Rectal smooth muscle tissue (tissue), 1 donor: ENCODE measurements at regions not wholly inside any gene's neighbourhood (a gene's known extent, or its start where the extent isn't known, plus 50 kb on each side); places are given as distances from the start of the nearest gene placed in this dataset.

Source experiments
- H3K27ac ChIP-seq: one replicate; pipeline ENCODE4 v1.7.0; 2013; ENCODE audit warnings: low read depth, low read length, inconsistent platforms
- H3K27me3 ChIP-seq: one replicate; pipeline ENCODE4 v1.7.0; 2013; ENCODE audit warnings: low read length; ENCODE audit not compliant: control insufficient read depth, insufficient read depth
- H3K36me3 ChIP-seq: one replicate; pipeline ENCODE4 v1.7.0; 2013; ENCODE audit warnings: low read length; ENCODE audit not compliant: control insufficient read depth, insufficient read depth
- H3K4me1 ChIP-seq: one replicate; pipeline ENCODE4 v1.7.0; 2013; ENCODE audit warnings: low read length; ENCODE audit not compliant: control insufficient read depth, insufficient read depth
- H3K4me3 ChIP-seq: one replicate; pipeline ENCODE4 v1.7.0; 2013; ENCODE audit warnings: low read length
- H3K9ac ChIP-seq: one replicate; pipeline ENCODE4 v1.7.0; 2013; ENCODE audit warnings: low read length

- Histone ChIP-seq H3K4me1 (no peaks in the 10 kb centered on the region), H3K4me3 (no peak overlapping the region), H3K36me3 (no peaks in the 10 kb centered on the region), H3K27ac (no peak overlapping the region), H3K9ac (no peak overlapping the region), H3K27me3 (no peaks in the 10 kb centered on the region)
These were observed 534.7 kb upstream of the IL12A start for GRCh38 chr3:159453945-159454344.

- Histone ChIP-seq H3K4me1 (no peaks in the 10 kb centered on the region), H3K9ac (no peak overlapping the region), H3K27ac (no peak overlapping the region), H3K4me3 (no peak overlapping the region), H3K36me3 (no peaks in the 10 kb centered on the region), H3K27me3 (no peaks in the 10 kb centered on the region)
These were observed 532.9 kb upstream of the IL12A start for GRCh38 chr3:159455741-159456181.

- Histone ChIP-seq H3K36me3 (no peaks in the 10 kb centered on the region), H3K4me1 (no peaks in the 10 kb centered on the region), H3K27me3 (no peaks in the 10 kb centered on the region), H3K4me3 (no peak overlapping the region), H3K27ac (no peak overlapping the region), H3K9ac (no peak overlapping the region)
These were observed 530.6 kb upstream of the IL12A start for GRCh38 chr3:159458010-159458409.

- H3K4me3 ChIP-seq, result no peak overlapping the region
- H3K9ac ChIP-seq, result no peak overlapping the region
- no peaks in the 10 kb centered on the region for H3K4me1 ChIP-seq
- H3K27ac ChIP-seq, result no peak overlapping the region
- H3K27me3 ChIP-seq, result no peaks in the 10 kb centered on the region
- H3K36me3 ChIP-seq, result no peaks in the 10 kb centered on the region
These were observed 529.7 kb upstream of the IL12A start for GRCh38 chr3:159458982-159459381.

GRCh38 chr3:159472611-159473010 lies 516.0 kb upstream of the IL12A start:
- no peaks in the 10 kb centered on the region for H3K4me1 ChIP-seq
- H3K36me3 ChIP-seq, result no peaks in the 10 kb centered on the region
- H3K9ac ChIP-seq, result no peak overlapping the region
- no peak overlapping the region for H3K27ac ChIP-seq
- no peaks in the 10 kb centered on the region for H3K27me3 ChIP-seq
- no peak overlapping the region for H3K4me3 ChIP-seq

GRCh38 chr3:159473206-159473605 lies 515.4 kb upstream of the IL12A start:
- Histone ChIP-seq H3K27me3 (no peaks in the 10 kb centered on the region), H3K9ac (no peak overlapping the region), H3K36me3 (no peaks in the 10 kb centered on the region), H3K4me3 (no peak overlapping the region), H3K4me1 (no peaks in the 10 kb centered on the region), H3K27ac (no peak overlapping the region)

GRCh38 chr3:159480046-159480445 lies 508.6 kb upstream of the IL12A start:
- Histone ChIP-seq H3K4me3 (no peak overlapping the region), H3K9ac (no peak overlapping the region), H3K36me3 (no peaks in the 10 kb centered on the region), H3K27ac (no peak overlapping the region), H3K27me3 (no peaks in the 10 kb centered on the region), H3K4me1 (no peaks in the 10 kb centered on the region)

- Histone ChIP-seq H3K4me1 (no peaks in the 10 kb centered on the region), H3K36me3 (no peaks in the 10 kb centered on the region), H3K27ac (no peak overlapping the region), H3K27me3 (no peaks in the 10 kb centered on the region), H3K9ac (no peak overlapping the region), H3K4me3 (no peak overlapping the region)
These were observed 506.2 kb upstream of the IL12A start for GRCh38 chr3:159482241-159482993.

GRCh38 chr3:159482994-159483367 lies 505.7 kb upstream of the IL12A start:
- no peak overlapping the region for H3K27ac ChIP-seq
- no peaks in the 10 kb centered on the region for H3K4me1 ChIP-seq
- no peak overlapping the region for H3K9ac ChIP-seq
- no peak overlapping the region for H3K4me3 ChIP-seq
- H3K27me3 ChIP-seq, result no peaks in the 10 kb centered on the region
- H3K36me3 ChIP-seq, result no peaks in the 10 kb centered on the region

GRCh38 chr3:159486580-159486979 lies 502.1 kb upstream of the IL12A start:
- H3K9ac ChIP-seq, result no peak overlapping the region
- no peaks in the 10 kb centered on the region for H3K36me3 ChIP-seq
- H3K27ac ChIP-seq, result no peak overlapping the region
- H3K4me3 ChIP-seq, result no peak overlapping the region
- no peaks in the 10 kb centered on the region for H3K4me1 ChIP-seq
- H3K27me3 ChIP-seq, result no peaks in the 10 kb centered on the region

GRCh38 chr3:159487304-159487703 lies 501.3 kb upstream of the IL12A start:
- no peak overlapping the region for H3K9ac ChIP-seq
- no peak overlapping the region for H3K27ac ChIP-seq
- no peaks in the 10 kb centered on the region for H3K4me1 ChIP-seq
- no peaks in the 10 kb centered on the region for H3K36me3 ChIP-seq
- no peak overlapping the region for H3K4me3 ChIP-seq
- H3K27me3 ChIP-seq, result no peaks in the 10 kb centered on the region

GRCh38 chr3:159488602-159489001 lies 500.0 kb upstream of the IL12A start:
- Histone ChIP-seq H3K36me3 (no peaks in the 10 kb centered on the region), H3K27ac (no peak overlapping the region), H3K9ac (no peak overlapping the region), H3K27me3 (no peaks in the 10 kb centered on the region), H3K4me1 (no peaks in the 10 kb centered on the region), H3K4me3 (no peak overlapping the region)

- H3K4me1 ChIP-seq, result no peaks in the 10 kb centered on the region
- H3K4me3 ChIP-seq, result no peak overlapping the region
- H3K27me3 ChIP-seq, result no peaks in the 10 kb centered on the region
- H3K36me3 ChIP-seq, result no peaks in the 10 kb centered on the region
- H3K9ac ChIP-seq, result no peak overlapping the region
- no peak overlapping the region for H3K27ac ChIP-seq
These were observed 491.3 kb upstream of the IL12A start for GRCh38 chr3:159497361-159497760.
